ENCODE measurements at regions not wholly inside any gene's neighbourhood (a gene's known extent, or its start where the extent isn't known, plus 50 kb on each side); places are given as distances from the start of the nearest gene placed in this dataset.

DNA sequence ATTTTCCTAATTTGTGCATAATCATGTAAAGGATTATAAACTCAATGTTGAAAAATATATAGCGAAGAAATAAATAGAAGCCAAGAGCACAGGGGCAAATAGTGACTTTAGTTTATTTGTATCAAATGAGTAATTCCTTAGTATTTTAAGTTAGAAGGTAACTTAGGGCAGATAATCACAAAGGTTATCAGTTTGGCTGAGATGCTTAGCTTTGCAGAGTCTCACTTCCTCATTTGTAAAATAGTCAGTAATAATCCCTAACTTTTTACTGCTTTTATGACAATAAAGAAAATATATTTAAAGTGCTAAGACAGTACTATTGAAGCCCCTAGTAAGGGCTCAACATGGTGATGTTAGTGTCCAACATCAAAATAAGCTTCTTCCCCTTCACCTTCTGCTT is 297.4 kb upstream of the TUSC1 start:
- H3K36me3 ChIP-seq (ENCODE audit: control insufficient read depth in 1 of 2, insufficient read depth in 2 of 2, low read length in 2 of 2) = no peaks in the 10 kb centered on the region
- no peak overlapping the region for H3K9ac ChIP-seq (ENCODE audit: low read depth in 1 of 2, low read length in 2 of 2)
- H3K27ac ChIP-seq (ENCODE audit: low read depth, low read length) = no peak overlapping the region
- peaks cover 3 to 6% of the 10 kb centered on the region in 2 donors for H3K9me3 ChIP-seq (ENCODE audit: control insufficient read depth in 1 of 2, low read length in 2 of 2)
- no peaks in the 10 kb centered on the region for H3K27me3 ChIP-seq (ENCODE audit: control insufficient read depth in 1 of 2, insufficient read depth in 2 of 2, low read length in 2 of 2)
- H3K4me1 ChIP-seq (ENCODE audit: control insufficient read depth in 1 of 2, insufficient read depth in 2 of 2, low read length in 2 of 2) = no peaks in the 10 kb centered on the region
- no peak overlapping the region for H3K4me3 ChIP-seq (ENCODE audit: low read depth in 1 of 2, low read length in 2 of 2)

DNA sequence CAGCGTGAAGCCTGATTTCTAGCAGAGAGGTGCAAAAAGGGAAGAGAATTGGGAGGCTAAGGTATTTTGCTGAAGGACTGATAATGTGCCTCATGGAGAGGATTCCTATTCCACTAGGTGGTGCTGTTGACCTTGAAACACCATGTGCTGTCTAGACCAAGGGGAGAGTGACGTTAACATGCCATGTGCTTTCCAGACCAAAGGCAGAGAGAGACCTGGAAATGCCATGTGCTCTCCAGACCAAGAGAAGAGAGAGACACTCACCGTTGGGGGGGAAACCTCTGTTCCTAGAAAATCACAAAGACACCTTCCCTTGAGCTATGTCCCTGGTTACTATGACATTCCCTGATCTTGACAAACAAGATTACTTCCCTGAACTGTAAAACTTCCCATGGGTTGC is 286.0 kb upstream of the TUSC1 start:
- H3K27ac ChIP-seq (ENCODE audit: low read depth, low read length) = no peak overlapping the region
- no peak overlapping the region for H3K9ac ChIP-seq (ENCODE audit: low read depth in 1 of 2, low read length in 2 of 2)
- no peaks in the 10 kb centered on the region for H3K27me3 ChIP-seq (ENCODE audit: control insufficient read depth in 1 of 2, insufficient read depth in 2 of 2, low read length in 2 of 2)
- H3K4me3 ChIP-seq (ENCODE audit: low read depth in 1 of 2, low read length in 2 of 2) = no peak overlapping the region
- H3K36me3 ChIP-seq (ENCODE audit: control insufficient read depth in 1 of 2, insufficient read depth in 2 of 2, low read length in 2 of 2) = no peaks in the 10 kb centered on the region
- H3K9me3 ChIP-seq (ENCODE audit: control insufficient read depth in 1 of 2, low read length in 2 of 2) = peaks cover 8% of the 10 kb centered on the region in 2 donors
- H3K4me1 ChIP-seq (ENCODE audit: control insufficient read depth in 1 of 2, insufficient read depth in 2 of 2, low read length in 2 of 2) = no peaks in the 10 kb centered on the region

DNA sequence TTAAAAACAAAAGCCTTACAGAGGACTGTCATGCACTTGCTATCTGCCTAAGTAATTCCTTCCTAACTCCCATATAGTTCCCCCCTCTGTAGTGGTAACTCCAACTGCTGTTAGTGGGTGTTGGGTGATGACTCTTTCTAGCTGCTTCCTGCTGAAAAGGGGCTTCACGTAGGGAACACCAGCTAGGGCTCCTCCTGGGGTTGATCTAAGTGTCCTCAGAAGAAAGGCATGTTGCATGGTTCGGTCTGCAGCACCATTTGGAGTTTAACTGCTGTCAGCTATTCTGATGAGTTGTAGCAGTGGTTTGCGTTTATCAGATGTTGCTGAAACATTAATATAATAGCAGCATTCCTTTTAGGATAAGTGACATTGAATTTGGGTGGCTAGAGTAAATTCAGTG is 281.9 kb upstream of the TUSC1 start:
- no peak overlapping the region for H3K27ac ChIP-seq (ENCODE audit: low read depth, low read length)
- H3K36me3 ChIP-seq (ENCODE audit: control insufficient read depth in 1 of 2, insufficient read depth in 2 of 2, low read length in 2 of 2) = no peaks in the 10 kb centered on the region
- peaks cover 4 to 8% of the 10 kb centered on the region in 2 donors for H3K9me3 ChIP-seq (ENCODE audit: control insufficient read depth in 1 of 2, low read length in 2 of 2)
- no peaks in the 10 kb centered on the region for H3K4me1 ChIP-seq (ENCODE audit: control insufficient read depth in 1 of 2, insufficient read depth in 2 of 2, low read length in 2 of 2)
- H3K9ac ChIP-seq (ENCODE audit: low read depth in 1 of 2, low read length in 2 of 2) = no peak overlapping the region
- no peak overlapping the region for H3K4me3 ChIP-seq (ENCODE audit: low read depth in 1 of 2, low read length in 2 of 2)
- no peaks in the 10 kb centered on the region for H3K27me3 ChIP-seq (ENCODE audit: control insufficient read depth in 1 of 2, insufficient read depth in 2 of 2, low read length in 2 of 2)

DNA sequence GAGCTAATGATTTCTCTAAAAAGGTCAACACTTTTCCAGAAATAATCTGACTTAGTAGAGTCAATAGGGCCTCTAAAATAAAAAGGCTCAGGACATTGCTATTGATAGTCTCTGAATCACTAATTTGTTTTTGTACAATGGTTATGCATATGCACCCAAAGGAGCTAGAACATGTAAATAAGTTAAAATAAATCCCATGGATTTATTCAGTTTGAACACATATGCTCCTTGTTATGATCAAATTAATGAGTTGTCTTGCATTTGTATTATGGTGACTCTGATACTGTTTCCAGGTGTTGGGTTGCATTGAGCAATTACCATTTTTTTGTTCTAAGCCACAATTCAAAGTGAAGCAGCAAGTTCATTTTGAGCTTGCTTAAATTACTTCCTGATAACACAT is 276.0 kb upstream of the TUSC1 start:
- Histone ChIP-seq H3K4me1 (ENCODE audit: control insufficient read depth in 1 of 2, insufficient read depth in 2 of 2, low read length in 2 of 2) (no peaks in the 10 kb centered on the region), H3K36me3 (ENCODE audit: control insufficient read depth in 1 of 2, insufficient read depth in 2 of 2, low read length in 2 of 2) (no peaks in the 10 kb centered on the region), H3K27me3 (ENCODE audit: control insufficient read depth in 1 of 2, insufficient read depth in 2 of 2, low read length in 2 of 2) (no peaks in the 10 kb centered on the region), H3K9ac (ENCODE audit: low read depth in 1 of 2, low read length in 2 of 2) (no peak overlapping the region), H3K27ac (ENCODE audit: low read depth, low read length) (no peak overlapping the region), H3K4me3 (ENCODE audit: low read depth in 1 of 2, low read length in 2 of 2) (no peak overlapping the region), H3K9me3 (ENCODE audit: control insufficient read depth in 1 of 2, low read length in 2 of 2) (peaks cover 14 to 15% of the 10 kb centered on the region in 2 donors)

DNA sequence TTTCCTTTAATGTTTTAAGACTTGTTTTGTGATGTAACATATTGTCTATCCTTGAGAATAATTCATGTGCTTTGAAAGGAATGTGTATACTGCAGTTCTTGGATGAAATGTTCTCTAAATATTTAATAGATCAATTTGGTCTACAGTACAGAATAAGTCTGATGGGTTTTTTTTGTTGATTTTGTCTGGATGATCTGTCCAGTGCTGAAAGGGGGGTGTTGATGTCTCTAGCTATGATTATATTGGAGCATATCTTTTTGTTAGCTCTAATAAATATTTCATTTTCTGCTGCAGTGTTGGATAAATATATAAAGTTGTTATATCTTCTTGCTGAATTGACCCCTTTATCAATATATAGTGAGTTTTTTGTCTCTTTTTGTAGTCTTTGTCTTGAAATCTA is 269.9 kb upstream of the TUSC1 start:
- peaks cover 16 to 20% of the 10 kb centered on the region in 2 donors for H3K9me3 ChIP-seq (ENCODE audit: control insufficient read depth in 1 of 2, low read length in 2 of 2)
- no peaks in the 10 kb centered on the region for H3K4me1 ChIP-seq (ENCODE audit: control insufficient read depth in 1 of 2, insufficient read depth in 2 of 2, low read length in 2 of 2)
- H3K9ac ChIP-seq (ENCODE audit: low read depth in 1 of 2, low read length in 2 of 2) = no peak overlapping the region
- H3K4me3 ChIP-seq (ENCODE audit: low read depth in 1 of 2, low read length in 2 of 2) = no peak overlapping the region
- no peaks in the 10 kb centered on the region for H3K36me3 ChIP-seq (ENCODE audit: control insufficient read depth in 1 of 2, insufficient read depth in 2 of 2, low read length in 2 of 2)
- no peaks in the 10 kb centered on the region for H3K27me3 ChIP-seq (ENCODE audit: control insufficient read depth in 1 of 2, insufficient read depth in 2 of 2, low read length in 2 of 2)
- no peak overlapping the region for H3K27ac ChIP-seq (ENCODE audit: low read depth, low read length)

DNA sequence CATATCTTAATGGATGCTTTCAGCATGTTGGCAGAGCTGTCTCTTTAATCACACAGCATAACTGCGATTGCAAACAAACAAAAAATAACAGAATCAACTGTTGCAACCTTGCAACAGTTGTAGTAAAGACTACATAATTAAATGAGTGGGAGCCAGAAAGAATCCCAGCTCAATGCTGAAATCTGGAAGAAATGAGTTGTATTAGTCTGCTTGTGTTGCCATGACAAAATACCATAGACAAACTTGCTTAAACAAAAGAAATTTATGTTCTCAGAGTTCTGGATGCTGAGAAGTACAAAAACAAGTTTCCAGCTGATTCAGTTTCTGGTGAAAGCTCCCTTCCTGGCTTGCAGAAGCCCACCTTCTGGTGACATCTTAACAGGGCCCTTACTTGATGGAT is 260.9 kb upstream of the TUSC1 start:
- H3K36me3 ChIP-seq (ENCODE audit: control insufficient read depth in 1 of 2, insufficient read depth in 2 of 2, low read length in 2 of 2) = no peaks in the 10 kb centered on the region
- H3K4me3 ChIP-seq (ENCODE audit: low read depth in 1 of 2, low read length in 2 of 2) = no peak overlapping the region
- H3K9me3 ChIP-seq (ENCODE audit: control insufficient read depth in 1 of 2, low read length in 2 of 2) = peaks cover 5 to 6% of the 10 kb centered on the region in 2 donors
- H3K9ac ChIP-seq (ENCODE audit: low read depth in 1 of 2, low read length in 2 of 2) = no peak overlapping the region
- H3K27me3 ChIP-seq (ENCODE audit: control insufficient read depth in 1 of 2, insufficient read depth in 2 of 2, low read length in 2 of 2) = no peaks in the 10 kb centered on the region
- no peak overlapping the region for H3K27ac ChIP-seq (ENCODE audit: low read depth, low read length)
- H3K4me1 ChIP-seq (ENCODE audit: control insufficient read depth in 1 of 2, insufficient read depth in 2 of 2, low read length in 2 of 2) = no peaks in the 10 kb centered on the region

DNA sequence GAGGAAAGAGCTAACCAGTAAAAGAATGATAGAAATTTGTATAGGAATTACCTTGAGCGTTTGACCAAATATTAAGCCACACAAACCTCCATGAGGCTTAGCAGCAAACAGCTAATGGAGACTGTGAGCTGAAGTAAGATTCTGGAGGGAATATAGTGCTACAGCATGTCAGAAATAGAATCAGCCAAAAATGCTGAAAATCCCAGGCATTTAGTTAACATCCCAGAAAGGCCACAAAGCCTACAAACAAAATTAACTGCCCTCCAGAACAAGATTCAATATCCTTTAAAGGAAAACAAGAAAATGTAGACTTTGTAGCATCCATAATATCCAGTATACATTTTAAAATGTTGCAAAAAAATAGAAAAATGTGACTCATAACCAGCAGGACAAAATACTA is 257.8 kb upstream of the TUSC1 start:
- Histone ChIP-seq H3K4me3 (ENCODE audit: low read depth in 1 of 2, low read length in 2 of 2) (no peak overlapping the region), H3K27ac (ENCODE audit: low read depth, low read length) (no peak overlapping the region), H3K9ac (ENCODE audit: low read depth in 1 of 2, low read length in 2 of 2) (no peak overlapping the region), H3K9me3 (ENCODE audit: control insufficient read depth in 1 of 2, low read length in 2 of 2) (peaks cover 5 to 10% of the 10 kb centered on the region in 2 donors), H3K27me3 (ENCODE audit: control insufficient read depth in 1 of 2, insufficient read depth in 2 of 2, low read length in 2 of 2) (no peaks in the 10 kb centered on the region), H3K36me3 (ENCODE audit: control insufficient read depth in 1 of 2, insufficient read depth in 2 of 2, low read length in 2 of 2) (no peaks in the 10 kb centered on the region), H3K4me1 (ENCODE audit: control insufficient read depth in 1 of 2, insufficient read depth in 2 of 2, low read length in 2 of 2) (no peaks in the 10 kb centered on the region)

DNA sequence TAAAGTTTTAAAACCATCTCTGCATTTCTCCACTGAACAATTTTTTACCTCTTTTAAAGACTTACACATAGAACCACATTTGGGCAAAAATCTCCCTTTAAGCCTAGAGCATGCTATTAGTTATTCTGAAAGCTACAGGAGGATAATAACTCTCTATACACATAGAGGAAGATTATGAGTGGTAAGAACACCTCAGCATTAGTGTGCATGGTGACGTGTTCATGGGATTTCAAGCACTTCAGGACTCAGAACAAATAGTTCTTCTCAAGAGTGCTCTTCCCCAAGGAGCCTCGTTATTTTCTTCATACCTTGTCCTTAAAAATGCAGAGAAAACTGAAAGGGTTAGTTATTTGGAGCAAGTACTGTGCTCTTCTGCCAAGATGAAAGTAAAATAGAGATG is 256.9 kb upstream of the TUSC1 start:
- Histone ChIP-seq H3K36me3 (ENCODE audit: control insufficient read depth in 1 of 2, insufficient read depth in 2 of 2, low read length in 2 of 2) (no peaks in the 10 kb centered on the region), H3K4me3 (ENCODE audit: low read depth in 1 of 2, low read length in 2 of 2) (no peak overlapping the region), H3K4me1 (ENCODE audit: control insufficient read depth in 1 of 2, insufficient read depth in 2 of 2, low read length in 2 of 2) (no peaks in the 10 kb centered on the region), H3K27ac (ENCODE audit: low read depth, low read length) (no peak overlapping the region), H3K9me3 (ENCODE audit: control insufficient read depth in 1 of 2, low read length in 2 of 2) (peaks cover 5 to 10% of the 10 kb centered on the region in 2 donors), H3K27me3 (ENCODE audit: control insufficient read depth in 1 of 2, insufficient read depth in 2 of 2, low read length in 2 of 2) (no peaks in the 10 kb centered on the region), H3K9ac (ENCODE audit: low read depth in 1 of 2, low read length in 2 of 2) (no peak overlapping the region)

DNA sequence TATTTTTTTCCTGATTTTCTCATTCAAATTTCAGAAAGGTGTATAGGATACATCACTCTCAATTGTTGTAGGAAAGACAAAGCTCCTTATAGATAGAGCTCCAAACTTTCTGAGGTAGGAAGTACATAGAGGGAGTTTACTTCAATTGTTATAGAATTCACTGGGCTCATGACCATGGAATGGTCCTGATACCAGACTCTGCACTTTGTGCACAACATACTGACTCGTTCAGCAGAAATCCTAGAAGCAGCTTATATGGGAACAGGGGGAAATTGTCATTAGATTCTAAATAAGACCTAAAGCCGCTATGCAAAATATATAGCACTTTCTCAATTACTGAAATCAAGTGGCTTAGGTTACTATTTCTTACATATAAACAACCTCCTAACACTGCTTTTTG is 240.5 kb upstream of the TUSC1 start:
- no peaks in the 10 kb centered on the region for H3K27me3 ChIP-seq (ENCODE audit: control insufficient read depth in 1 of 2, insufficient read depth in 2 of 2, low read length in 2 of 2)
- no peak overlapping the region for H3K9ac ChIP-seq (ENCODE audit: low read depth in 1 of 2, low read length in 2 of 2)
- H3K4me1 ChIP-seq (ENCODE audit: control insufficient read depth in 1 of 2, insufficient read depth in 2 of 2, low read length in 2 of 2) = no peaks in the 10 kb centered on the region
- H3K9me3 ChIP-seq (ENCODE audit: control insufficient read depth in 1 of 2, low read length in 2 of 2) = peaks cover 0 to 8% of the 10 kb centered on the region in 2 donors
- H3K4me3 ChIP-seq (ENCODE audit: low read depth in 1 of 2, low read length in 2 of 2) = no peak overlapping the region
- no peak overlapping the region for H3K27ac ChIP-seq (ENCODE audit: low read depth, low read length)
- H3K36me3 ChIP-seq (ENCODE audit: control insufficient read depth in 1 of 2, insufficient read depth in 2 of 2, low read length in 2 of 2) = no peaks in the 10 kb centered on the region

DNA sequence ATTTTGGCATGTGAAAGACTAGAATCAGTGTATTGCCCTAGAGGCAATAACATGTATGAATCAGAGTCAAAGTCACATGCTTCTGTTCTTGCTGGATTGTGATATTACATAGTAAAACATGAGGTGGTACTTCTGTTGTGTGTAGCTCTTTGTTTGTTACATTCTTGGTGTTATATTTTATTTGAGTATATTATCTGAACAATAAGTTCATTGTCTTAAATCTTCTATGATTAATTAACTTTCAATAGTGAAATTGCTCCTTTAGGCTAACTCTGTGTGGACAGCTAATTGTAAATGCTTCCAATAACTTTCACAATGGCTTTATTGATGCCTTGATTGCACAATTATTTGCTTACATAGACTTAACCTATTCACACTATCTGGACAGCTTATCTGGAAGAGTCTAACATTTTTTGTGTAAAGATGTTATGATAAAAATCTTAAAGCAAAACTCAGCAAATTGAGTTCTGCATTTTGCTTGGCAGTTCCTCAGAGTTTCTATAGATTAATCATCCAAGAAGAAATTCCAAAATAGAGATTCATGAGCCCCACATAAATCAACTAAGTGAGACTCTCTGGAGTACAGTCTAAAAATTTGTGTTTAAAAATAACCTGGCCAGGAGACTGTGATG is 239.6 kb upstream of the TUSC1 start:
- no peaks in the 10 kb centered on the region for H3K27me3 ChIP-seq (ENCODE audit: control insufficient read depth in 1 of 2, insufficient read depth in 2 of 2, low read length in 2 of 2)
- no peaks in the 10 kb centered on the region for H3K36me3 ChIP-seq (ENCODE audit: control insufficient read depth in 1 of 2, insufficient read depth in 2 of 2, low read length in 2 of 2)
- no peak overlapping the region for H3K27ac ChIP-seq (ENCODE audit: low read depth, low read length)
- no peak overlapping the region for H3K4me3 ChIP-seq (ENCODE audit: low read depth in 1 of 2, low read length in 2 of 2)
- no peaks in the 10 kb centered on the region for H3K4me1 ChIP-seq (ENCODE audit: control insufficient read depth in 1 of 2, insufficient read depth in 2 of 2, low read length in 2 of 2)
- H3K9ac ChIP-seq (ENCODE audit: low read depth in 1 of 2, low read length in 2 of 2) = no peak overlapping the region
- peaks cover 0 to 11% of the 10 kb centered on the region in 2 donors for H3K9me3 ChIP-seq (ENCODE audit: control insufficient read depth in 1 of 2, low read length in 2 of 2)

DNA sequence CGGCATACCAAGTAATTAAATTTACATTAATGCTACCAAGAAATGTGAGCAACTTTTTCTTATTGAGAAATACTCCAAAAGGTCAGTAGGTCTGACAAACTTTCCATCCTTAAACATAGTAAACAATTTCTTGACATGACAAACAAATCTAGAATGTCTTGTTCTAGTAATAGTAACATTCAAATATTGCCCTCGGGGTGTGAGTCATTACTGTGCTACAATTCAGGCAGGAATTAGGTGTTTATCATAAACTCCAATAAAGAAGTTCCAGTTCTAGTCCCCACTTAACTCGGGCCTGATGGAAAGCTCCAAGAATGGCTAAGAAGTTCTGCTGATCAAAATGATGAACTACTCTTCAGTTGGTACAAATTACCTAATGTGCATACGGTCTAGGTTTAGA is 235.6 kb upstream of the TUSC1 start:
- Histone ChIP-seq H3K27ac (ENCODE audit: low read depth, low read length) (no peak overlapping the region), H3K4me1 (ENCODE audit: control insufficient read depth in 1 of 2, insufficient read depth in 2 of 2, low read length in 2 of 2) (no peaks in the 10 kb centered on the region), H3K36me3 (ENCODE audit: control insufficient read depth in 1 of 2, insufficient read depth in 2 of 2, low read length in 2 of 2) (no peaks in the 10 kb centered on the region), H3K4me3 (ENCODE audit: low read depth in 1 of 2, low read length in 2 of 2) (no peak overlapping the region), H3K27me3 (ENCODE audit: control insufficient read depth in 1 of 2, insufficient read depth in 2 of 2, low read length in 2 of 2) (no peaks in the 10 kb centered on the region), H3K9me3 (ENCODE audit: control insufficient read depth in 1 of 2, low read length in 2 of 2) (peaks cover 0 to 13% of the 10 kb centered on the region in 2 donors), H3K9ac (ENCODE audit: low read depth in 1 of 2, low read length in 2 of 2) (no peak overlapping the region)

Data from duodenal mucosa (tissue), 2 donors.